K562 (cell line): ENCODE measurements at regions not wholly inside any gene's neighbourhood (a gene's known extent, or its start where the extent isn't known, plus 50 kb on each side); places are given as distances from the start of the nearest gene placed in this dataset.

Experiments used
- POLR2AphosphoS5 ChIP-seq: IDR thresholded peaks from 2 replicates; pipeline ENCODE4 v1.6.1; 2011; ENCODE audit warnings: mild to moderate bottlenecking, low read depth, low read length, moderate library complexity; ENCODE audit not compliant: control insufficient read depth, insufficient read depth
- TF ChIP-seq, protein P1 (sequence below): IDR thresholded peaks from 2 replicates; pipeline ENCODE4 v1.6.1; 2016; ENCODE audit warnings: missing genetic modification characterization, missing compliant biosample characterization

DNA sequence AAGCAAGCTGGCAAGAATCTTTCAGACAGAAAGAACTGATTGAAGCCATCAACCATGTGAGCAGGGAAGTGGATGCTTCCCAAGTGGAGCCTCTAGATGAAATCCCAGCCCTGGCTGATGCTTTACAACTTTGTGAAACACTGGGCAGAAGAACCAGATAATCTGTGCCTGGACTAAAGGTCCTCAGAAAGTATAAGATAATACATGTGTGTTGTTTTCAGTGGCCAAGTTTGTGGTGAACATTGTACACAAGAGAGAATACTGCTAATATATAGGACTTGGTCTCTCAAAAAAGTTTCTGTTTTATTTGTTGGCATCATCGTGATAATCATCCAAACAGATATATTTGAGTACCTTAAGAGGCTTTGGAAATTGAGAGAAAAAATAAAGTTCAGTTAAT, 1367.8 kb upstream of the IGFBP7 start:
- TF ChIP-seq, protein P1, sequence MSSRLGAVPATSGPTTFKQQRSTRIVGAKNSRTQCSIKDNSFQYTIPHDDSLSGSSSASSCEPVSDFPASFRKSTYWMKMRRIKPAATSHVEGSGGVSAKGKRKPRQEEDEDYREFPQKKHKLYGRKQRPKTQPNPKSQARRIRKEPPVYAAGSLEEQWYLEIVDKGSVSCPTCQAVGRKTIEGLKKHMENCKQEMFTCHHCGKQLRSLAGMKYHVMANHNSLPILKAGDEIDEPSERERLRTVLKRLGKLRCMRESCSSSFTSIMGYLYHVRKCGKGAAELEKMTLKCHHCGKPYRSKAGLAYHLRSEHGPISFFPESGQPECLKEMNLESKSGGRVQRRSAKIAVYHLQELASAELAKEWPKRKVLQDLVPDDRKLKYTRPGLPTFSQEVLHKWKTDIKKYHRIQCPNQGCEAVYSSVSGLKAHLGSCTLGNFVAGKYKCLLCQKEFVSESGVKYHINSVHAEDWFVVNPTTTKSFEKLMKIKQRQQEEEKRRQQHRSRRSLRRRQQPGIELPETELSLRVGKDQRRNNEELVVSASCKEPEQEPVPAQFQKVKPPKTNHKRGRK (tag) = no peak
- TF ChIP-seq POLR2AphosphoS5 = no peak
